Stimulated activated CD8-positive, alpha-beta memory T cell treated with anti-CD3 and anti-CD28 coated beads, Interleukin-7, amount 100 ng/mL, for 1 hour (primary cell): ENCODE measurements at regions not wholly inside any gene's neighbourhood (a gene's known extent, or its start where the extent isn't known, plus 50 kb on each side); places are given as distances from the start of the nearest gene placed in this dataset.
"Not testable (repeated sequence)": the region's sequence is repeated elsewhere in the genome, so short reads cannot be mapped to it uniquely, and the experiment has no call there.

Source experiments
- DNase-seq, 2 donors: peaks; one replicate each; pipeline ENCODE4 v3.0.0-alpha.2; 2020; ENCODE audit warnings: low read depth in 2 of 2

DNA sequence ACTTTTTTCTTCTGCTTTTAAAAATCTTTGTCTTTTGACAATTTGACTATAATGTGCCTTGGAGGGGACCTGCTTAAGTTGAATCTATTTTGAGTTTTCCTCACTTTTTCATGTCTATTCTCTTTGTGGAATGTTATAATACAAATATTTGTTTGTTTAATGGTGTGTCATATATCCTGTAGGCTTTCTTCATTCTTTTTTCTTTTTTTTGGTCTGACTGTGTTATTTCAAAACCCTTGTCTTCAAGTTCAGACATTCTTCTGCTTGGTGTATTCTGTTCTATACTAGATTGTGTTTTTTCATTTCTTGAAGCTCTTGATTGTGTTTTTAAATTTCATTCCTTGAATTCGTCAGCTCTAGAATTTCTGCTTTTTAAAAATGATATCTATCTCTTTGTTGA lies 228.2 kb downstream of the STK31 start:
- DNase-seq, result no peak

GRCh38 chr7:23938937-23939552 lies 229.0 kb downstream of the STK31 start:
- no peak for DNase-seq

- DNase-seq, result not testable (repeated sequence)
These were observed 229.7 kb downstream of the STK31 start for GRCh38 chr7:23939747-23940146.

- no peak for DNase-seq
These were observed 231.5 kb downstream of the STK31 start for GRCh38 chr7:23941551-23941950.

- DNase-seq, result no peak
These were observed 232.0 kb downstream of the STK31 start for GRCh38 chr7:23942032-23942431.

DNA sequence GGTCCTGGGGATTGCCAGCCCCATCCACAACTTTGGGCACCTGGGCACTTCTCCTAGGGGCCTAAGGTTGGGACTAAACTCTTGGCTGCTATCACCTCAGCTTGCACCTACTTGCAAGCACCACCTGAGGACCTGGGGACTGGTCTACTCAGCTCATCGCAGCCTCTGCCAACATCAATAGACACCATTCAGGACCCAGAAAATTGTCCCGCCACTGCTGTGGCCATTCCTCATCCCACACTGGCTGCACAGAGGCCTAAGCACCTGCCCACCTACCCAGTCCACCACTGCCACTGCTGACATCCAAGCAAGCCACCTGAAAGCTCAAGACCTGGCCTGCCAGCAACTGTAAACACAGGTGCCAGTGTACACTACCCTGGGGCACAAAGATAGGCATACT lies 234.1 kb downstream of the STK31 start:
- DNase-seq, result no peak

- no peak for DNase-seq
These were observed 235.5 kb downstream of the STK31 start for GRCh38 chr7:23945472-23945871.

DNA sequence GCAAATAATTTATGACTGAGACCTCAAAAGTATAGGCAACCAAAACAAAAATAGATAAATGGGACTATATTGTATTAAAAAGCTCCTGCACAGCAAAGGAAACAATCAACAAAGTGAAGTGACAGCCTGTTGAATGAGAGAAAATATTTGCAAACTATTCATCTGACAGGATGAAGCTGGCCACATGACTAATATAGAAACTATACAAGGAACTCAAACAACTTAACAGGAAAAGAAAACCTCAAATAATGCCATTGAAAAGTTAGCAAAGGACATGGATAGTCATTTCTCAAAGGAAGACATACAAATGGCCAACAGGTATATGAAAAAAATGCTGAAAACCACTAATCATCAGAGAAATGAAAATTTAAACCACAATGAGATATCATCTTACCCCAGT lies 245.1 kb downstream of the STK31 start:
- no peak for DNase-seq

DNA sequence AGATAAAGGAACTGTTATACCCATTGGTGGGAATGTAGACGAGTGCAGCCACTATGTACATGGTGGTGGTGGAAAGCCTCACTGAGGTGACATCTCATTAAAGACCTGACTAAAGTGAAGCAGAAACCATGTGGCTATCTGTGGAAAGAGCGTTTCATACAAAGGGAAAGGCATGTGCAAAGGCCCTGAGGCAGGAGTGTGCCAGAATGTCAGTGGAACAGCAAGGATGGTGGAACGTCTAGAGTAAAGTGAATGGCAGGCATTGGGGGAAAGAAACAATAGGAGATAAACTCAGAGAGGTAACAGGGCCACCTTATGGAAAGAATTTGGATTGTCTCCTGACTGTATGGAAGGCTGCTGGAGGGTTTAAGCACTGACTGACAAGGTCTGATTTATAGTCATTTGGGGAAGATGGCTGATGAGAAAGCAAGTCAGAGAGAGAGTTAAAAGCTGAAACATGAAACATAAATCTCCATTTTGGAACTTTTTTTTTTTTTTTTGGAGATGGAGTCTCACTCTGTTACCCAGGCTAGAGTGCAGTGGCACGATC lies 245.7 kb downstream of the STK31 start:
- no peak for DNase-seq

DNA sequence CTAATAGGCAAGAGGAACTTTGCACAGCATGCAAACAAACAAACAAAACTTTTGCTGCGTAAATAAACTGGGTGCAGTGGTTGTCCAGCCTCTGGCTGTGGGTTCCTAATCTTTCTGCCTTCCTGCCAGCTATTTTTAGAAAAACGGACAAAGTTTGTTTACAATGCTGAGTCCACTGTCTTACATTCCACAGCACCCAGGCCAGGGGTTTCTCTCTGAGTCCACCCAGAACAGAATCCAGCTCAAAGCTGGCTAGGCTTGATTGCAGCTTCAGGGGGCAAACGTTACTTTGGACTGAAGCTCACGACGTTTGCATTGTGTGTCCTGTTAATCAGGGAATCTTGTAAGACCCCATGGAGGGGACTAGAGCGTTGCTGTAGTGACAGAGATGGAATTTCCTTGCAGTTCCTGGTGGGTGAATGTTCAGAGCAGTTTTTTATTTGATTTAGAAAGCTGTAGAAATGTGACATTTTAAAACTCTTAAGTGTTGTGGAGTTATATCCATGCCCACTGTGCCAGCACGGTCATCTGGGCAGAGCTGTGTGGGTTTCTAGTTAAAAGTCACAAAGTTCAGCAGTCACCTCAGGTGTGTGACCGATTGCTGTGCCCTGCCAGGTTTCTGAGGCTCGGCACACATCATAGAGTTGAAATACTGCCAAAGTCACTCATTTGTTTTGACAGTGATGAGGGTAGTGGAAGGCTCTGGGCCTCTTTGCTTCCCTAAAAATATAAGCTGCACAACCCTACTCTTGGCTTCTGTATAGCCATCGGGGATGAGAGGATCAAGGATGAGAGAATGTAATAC lies 247.0 kb downstream of the STK31 start:
- no peak for DNase-seq

DNA sequence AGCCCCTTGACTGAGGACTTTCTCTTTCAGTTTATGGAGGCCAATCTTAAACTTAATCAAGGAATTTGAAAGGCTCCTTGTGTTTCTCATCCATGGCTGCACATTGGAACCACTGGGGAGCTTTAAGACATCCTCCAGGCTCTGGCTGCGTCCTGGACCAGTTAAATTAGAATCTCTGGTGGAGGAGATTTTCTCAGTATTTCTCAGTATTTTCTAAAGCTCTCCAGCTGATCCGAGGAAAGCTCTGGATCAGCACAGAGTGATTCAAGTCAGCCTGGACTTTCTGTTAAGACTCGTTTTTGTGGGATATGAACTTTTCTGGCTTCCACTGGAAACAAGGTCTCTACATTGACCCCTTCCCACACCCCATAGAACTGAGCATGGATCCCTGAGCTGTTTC lies 249.8 kb downstream of the STK31 start:
- no peak for DNase-seq

GRCh38 chr7:23960361-23960760 lies 250.3 kb downstream of the STK31 start:
- no peak for DNase-seq

GRCh38 chr7:23963461-23964165 lies 253.6 kb downstream of the STK31 start:
- DNase-seq, result no peak

DNA sequence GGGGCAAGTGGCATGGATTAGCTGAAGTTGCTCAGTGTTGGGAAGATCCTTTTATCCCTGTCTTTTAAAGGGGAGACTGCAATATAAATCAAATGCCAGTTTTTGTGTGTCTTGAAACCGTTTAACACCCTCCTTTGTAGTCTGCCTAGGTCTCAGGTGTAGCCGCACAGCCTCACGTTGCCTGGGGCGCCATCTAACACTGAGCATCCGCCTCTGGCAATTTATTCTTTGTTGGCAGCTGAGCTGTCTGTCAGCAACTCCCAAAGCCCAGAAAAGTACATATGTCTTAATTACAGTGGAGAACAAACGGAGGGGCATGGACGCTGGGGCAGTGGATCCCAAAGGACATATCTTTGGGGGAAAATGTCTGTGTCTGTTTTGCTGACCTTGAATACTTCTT lies 254.7 kb downstream of the STK31 start:
- no peak for DNase-seq

DNA sequence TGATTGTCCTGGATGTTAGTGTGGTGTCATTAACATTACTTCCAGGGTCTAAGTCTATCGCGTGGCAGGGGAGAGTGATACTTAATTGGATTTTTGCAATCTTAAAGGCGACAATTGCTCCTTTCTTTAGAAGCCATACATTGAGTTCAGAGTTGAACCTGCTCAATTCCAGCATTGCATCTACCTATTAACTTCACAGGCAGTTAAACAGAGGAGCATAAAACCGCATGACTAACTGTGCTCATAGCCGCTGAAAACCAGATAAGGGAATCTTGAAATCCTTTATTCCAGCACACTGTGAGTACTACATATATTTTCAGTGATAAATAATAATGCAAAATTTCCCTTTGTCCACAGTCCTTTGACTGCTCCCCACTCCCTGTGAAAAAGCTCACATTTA lies 255.3 kb downstream of the STK31 start:
- no peak for DNase-seq

DNA sequence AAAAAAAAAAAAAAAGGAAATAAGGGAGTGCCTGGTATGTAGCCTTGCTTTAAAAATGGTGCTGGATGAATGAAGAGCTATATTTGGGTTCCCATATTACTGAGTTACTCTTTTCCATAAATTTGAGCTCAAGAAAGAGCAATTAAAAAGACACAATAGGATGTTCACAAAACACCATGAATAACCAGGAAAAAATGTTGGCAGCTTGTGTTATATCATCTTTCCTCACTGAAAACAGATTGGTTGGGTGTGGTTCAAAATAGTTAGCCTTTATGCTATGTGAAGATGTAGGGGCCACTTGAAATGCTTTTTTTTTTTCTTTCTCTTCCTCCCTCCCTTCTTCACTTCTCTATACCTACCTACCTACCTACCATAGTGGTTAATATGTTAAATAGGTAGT lies 256.9 kb downstream of the STK31 start:
- no peak for DNase-seq

GRCh38 chr7:23967949-23968599 lies 258.1 kb downstream of the STK31 start:
- no peak for DNase-seq

GRCh38 chr7:23968791-23969190 lies 258.8 kb downstream of the STK31 start:
- DNase-seq, result no peak

DNA sequence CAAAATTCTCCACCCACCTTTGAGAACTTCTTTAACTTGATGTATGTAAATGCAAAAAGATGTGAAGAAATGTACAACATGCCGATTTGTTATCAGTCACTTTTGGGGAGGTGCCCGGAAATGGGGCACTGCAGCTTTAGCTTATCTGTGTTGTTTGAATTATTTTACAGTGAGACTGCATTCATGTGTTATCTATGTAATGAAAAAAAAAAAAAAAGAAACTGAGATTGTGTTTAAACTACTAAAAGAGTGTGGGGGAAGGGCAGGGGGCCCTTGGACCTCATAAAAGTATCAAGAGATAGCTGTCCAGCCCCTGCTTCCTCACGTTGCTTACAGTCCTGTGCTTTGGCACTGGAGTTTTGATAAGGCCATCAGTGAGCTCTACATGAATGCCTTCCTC lies 259.4 kb downstream of the STK31 start:
- DNase-seq, result no peak

- DNase-seq, result no peak
These were observed 260.2 kb downstream of the STK31 start for GRCh38 chr7:23970193-23970592.

DNA sequence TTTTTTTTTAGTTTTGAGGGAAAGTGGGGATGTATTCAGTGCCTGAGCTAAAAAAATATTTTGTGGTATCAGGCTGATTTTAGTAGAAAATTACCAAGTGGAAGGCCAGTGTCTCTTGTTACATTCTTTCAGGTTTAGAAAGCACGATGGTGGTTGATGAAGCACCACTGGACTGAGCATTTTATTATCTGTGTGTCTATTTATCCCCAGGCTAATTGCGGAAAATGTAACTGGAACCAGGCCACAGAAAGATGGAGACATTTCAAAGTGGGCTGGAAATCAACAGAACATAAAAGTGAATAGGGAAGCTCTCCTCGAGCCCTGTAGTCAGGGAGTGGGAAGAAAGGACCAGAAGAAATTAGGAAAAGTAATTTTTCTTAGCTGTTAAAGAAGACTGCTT lies 261.0 kb downstream of the STK31 start:
- DNase-seq, result no peak

- no peak for DNase-seq
These were observed 262.0 kb downstream of the STK31 start for GRCh38 chr7:23972057-23972456.
